Endothelial cell of umbilical vein (primary cell): ENCODE measurements at regions not wholly inside any gene's neighbourhood (a gene's known extent, or its start where the extent isn't known, plus 50 kb on each side); places are given as distances from the start of the nearest gene placed in this dataset.

ENCODE experiments used
- BruUV-seq: library from RNA; stranded (reverse); fragments of 400-500 nt; replicated peaks from 2 replicates; lab custom pipeline; 2021; lab: Mats Ljungman, UMichigan
- CTCF ChIA-PET: fragments of 300-600, 350-600 bp; sonication (Branson Sonifier 250); formaldehyde crosslinking; loops from one replicate; lab custom pipeline; 2021; ENCODE audit warnings: antibody characterized with exemption, inconsistent platforms; lab: Charles Lee
- POLR2A ChIA-PET: fragments of 300-600, 350-600 bp; sonication (Branson Sonifier 250); formaldehyde crosslinking; loops from one replicate; lab custom pipeline; 2021; ENCODE audit warnings: antibody characterized with exemption, inconsistent platforms; lab: Charles Lee
- DNase-seq: peaks from one replicate; pipeline ENCODE4 v3.0.0-alpha.2; 2011; ENCODE audit warnings: low read depth, low spot score
- FAIRE-seq: peaks from 2 replicates; lab custom pipeline; 2011; peaks lifted over from hg19 to GRCh38; lab: Jason Lieb, UNC
- H2AFZ ChIP-seq: 2 replicates; pipeline ENCODE4 v1.6.0; 2012; ENCODE audit warnings: low read depth, low read length, control low read depth, inconsistent platforms
- H3K27ac ChIP-seq: 2 replicates; pipeline ENCODE4 v1.5.1; 2011; ENCODE audit warnings: low read depth, mild to moderate bottlenecking, control low read depth, low read length, moderate library complexity; ENCODE audit not compliant: insufficient read depth
- H3K27me3 ChIP-seq, 2 experiments: 2 replicates each; pipeline versions ENCODE4 v1.6.0 to v1.6.1; 2011; ENCODE audit warnings: low read length in 2 of 2, mixed read lengths in 1 of 2; ENCODE audit not compliant: control insufficient read depth in 2 of 2, insufficient read depth in 2 of 2
- H3K36me3 ChIP-seq, 2 experiments: 2 replicates in 1 of 2; 3 replicates in 1 of 2; pipeline ENCODE4 v1.5.1; 2011; ENCODE audit warnings: low read length in 2 of 2, mild to moderate bottlenecking in 1 of 2, moderate library complexity in 1 of 2; ENCODE audit not compliant: control insufficient read depth in 2 of 2, insufficient read depth in 2 of 2; ENCODE audit errors: extremely low read depth in 1 of 2
- H3K4me1 ChIP-seq: 3 replicates; pipeline ENCODE4 v1.5.1; 2011; ENCODE audit warnings: mild to moderate bottlenecking, low read length; ENCODE audit not compliant: control insufficient read depth, insufficient read depth; ENCODE audit errors: extremely low read depth
- H3K4me2 ChIP-seq: 2 replicates; pipeline ENCODE4 v1.6.1; 2011; ENCODE audit warnings: low read length, control low read depth, mixed read lengths; ENCODE audit not compliant: insufficient read depth
- H3K4me3 ChIP-seq, 3 experiments: fragments of 200-600 bp in 1 of 3; sonication (generic), shearing (Covaris generic) in 1 of 3; replicated peaks in 1 of 3; 2 replicates each; pipeline ENCODE4 v1.5.1; 2011 to 2016; ENCODE audit warnings: control low read depth in 3 of 3, low read length in 3 of 3, mild to moderate bottlenecking in 2 of 3, inconsistent platforms in 1 of 3, low read depth in 1 of 3, moderate library complexity in 1 of 3; ENCODE audit not compliant: insufficient read depth in 1 of 3
- H3K79me2 ChIP-seq: 2 replicates; pipeline ENCODE4 v1.6.0; 2012; ENCODE audit warnings: low read length, inconsistent platforms; ENCODE audit not compliant: control insufficient read depth, insufficient read depth
- H3K9ac ChIP-seq: replicated peaks from 2 replicates; pipeline ENCODE3; 2011; ENCODE audit warnings: low read length, control low read depth; ENCODE audit not compliant: insufficient read depth; ENCODE audit errors: extremely low read depth
- H3K9me1 ChIP-seq: replicated peaks from 3 replicates; pipeline ENCODE4 v1.6.0; 2011; ENCODE audit warnings: mild to moderate bottlenecking, low read length; ENCODE audit not compliant: control insufficient read depth, insufficient read depth; ENCODE audit errors: extremely low read depth
- H3K9me3 ChIP-seq: replicated peaks from 2 replicates; pipeline ENCODE4 v1.5.1; 2012; ENCODE audit warnings: low read length, inconsistent platforms; ENCODE audit not compliant: control insufficient read depth, insufficient read depth
- H4K20me1 ChIP-seq: replicated peaks from 2 replicates; pipeline ENCODE3; 2011; ENCODE audit warnings: mild to moderate bottlenecking, low read length; ENCODE audit not compliant: control insufficient read depth, insufficient read depth; ENCODE audit errors: extremely low read depth
- EZH2 ChIP-seq: IDR thresholded peaks from 2 replicates; pipeline ENCODE4 v1.6.1; 2012; ENCODE audit warnings: borderline replicate concordance, low read depth, mild to moderate bottlenecking, moderate library complexity, low read length, inconsistent platforms; ENCODE audit not compliant: severe bottlenecking
- FOS ChIP-seq: IDR thresholded peaks from 2 replicates; pipeline ENCODE4 v1.6.1; 2011; ENCODE audit warnings: mild to moderate bottlenecking, low read length, moderate library complexity, borderline replicate concordance; ENCODE audit not compliant: insufficient read depth
- GATA2 ChIP-seq: IDR thresholded peaks from 2 replicates; pipeline ENCODE4 v1.7.0; 2011; ENCODE audit warnings: low read depth, mild to moderate bottlenecking, moderate library complexity, mixed read lengths, low read length; ENCODE audit not compliant: insufficient read length, insufficient read depth
- JUN ChIP-seq: IDR thresholded peaks from 2 replicates; pipeline ENCODE4 v1.6.1; 2011; ENCODE audit warnings: borderline replicate concordance, low read depth; ENCODE audit not compliant: insufficient read length, insufficient read depth
- MAX ChIP-seq: IDR thresholded peaks from 2 replicates; pipeline ENCODE4 v1.6.1; 2011; ENCODE audit not compliant: insufficient read depth, insufficient read length
- MYC ChIP-seq: IDR thresholded peaks from one replicate; pipeline ENCODE4 v1.6.1; 2011; ENCODE audit warnings: mild to moderate bottlenecking, low read depth, low read length
- POLR2A ChIP-seq: IDR thresholded peaks from 2 replicates; pipeline ENCODE4 v1.6.1; 2012; ENCODE audit warnings: low read depth, mild to moderate bottlenecking, control low read depth, low read length
- POLR2AphosphoS5 ChIP-seq: IDR thresholded peaks from 2 replicates; pipeline ENCODE4 v1.6.1; 2012; ENCODE audit warnings: low read depth, mild to moderate bottlenecking, control low read depth, low read length, moderate library complexity; ENCODE audit not compliant: insufficient read depth
- dilution Hi-C: fragments of 300-500 bp; cut with MboI; formaldehyde crosslinking; loops from one replicate; pipeline ENCODE4 v1.15.0; 2019; ENCODE audit warnings: low sequenced_read_pairs; ENCODE audit not compliant: extremely low pct_ligation_motif_present
- intact Hi-C: fragments of 100-400 bp; cut with micrococcal nuclease; formaldehyde crosslinking; loops from one replicate; pipeline ENCODE4 v1.10.0; 2022
- TF ChIP-seq, protein P1 (sequence below), 2 donors: IDR thresholded peaks; 1 replicate in 1 of 2; 2 replicates in 1 of 2; pipeline ENCODE4 v1.5.1; 2011; ENCODE audit warnings: low read length in 2 of 2, mild to moderate bottlenecking in 2 of 2, moderate library complexity in 2 of 2, control low read depth in 1 of 2, inconsistent platforms in 1 of 2, low read depth in 1 of 2; ENCODE audit not compliant: insufficient read depth in 1 of 2; ENCODE audit errors: extremely low read depth in 1 of 2

DNA sequence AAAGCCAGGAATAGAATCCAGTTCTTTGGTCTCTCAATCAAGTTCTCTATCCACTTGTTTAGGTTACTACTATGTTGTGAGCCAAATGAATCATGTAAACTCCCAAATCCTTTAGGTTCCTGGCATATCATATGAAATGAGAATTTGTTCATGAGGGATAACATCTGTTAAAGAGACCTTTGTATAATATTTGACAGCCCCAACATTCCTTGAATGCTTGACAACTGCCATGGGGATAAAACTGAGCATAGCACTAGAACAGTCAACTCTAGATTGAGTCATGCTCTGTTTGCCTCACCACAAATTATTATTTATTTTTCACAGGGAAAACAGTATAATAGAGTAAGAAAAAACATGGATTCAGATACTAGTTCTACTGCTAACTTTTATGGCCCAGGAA, 93.3 kb downstream of the NAA11 start:
- no peak overlapping the region for H2AFZ ChIP-seq
- CTCF ChIA-PET: no interaction called here
- no peaks in the 10 kb centered on the region for H3K4me1 ChIP-seq
- no peaks in the 10 kb centered on the region for H3K9me1 ChIP-seq
- no peak for TF ChIP-seq GATA2
- TF ChIP-seq POLR2A: no peak
- TF ChIP-seq JUN: no peak
- TF ChIP-seq FOS: no peak
- no peak for TF ChIP-seq POLR2AphosphoS5
- TF ChIP-seq EZH2: no peak
- TF ChIP-seq MAX: no peak
- TF ChIP-seq, protein P1, sequence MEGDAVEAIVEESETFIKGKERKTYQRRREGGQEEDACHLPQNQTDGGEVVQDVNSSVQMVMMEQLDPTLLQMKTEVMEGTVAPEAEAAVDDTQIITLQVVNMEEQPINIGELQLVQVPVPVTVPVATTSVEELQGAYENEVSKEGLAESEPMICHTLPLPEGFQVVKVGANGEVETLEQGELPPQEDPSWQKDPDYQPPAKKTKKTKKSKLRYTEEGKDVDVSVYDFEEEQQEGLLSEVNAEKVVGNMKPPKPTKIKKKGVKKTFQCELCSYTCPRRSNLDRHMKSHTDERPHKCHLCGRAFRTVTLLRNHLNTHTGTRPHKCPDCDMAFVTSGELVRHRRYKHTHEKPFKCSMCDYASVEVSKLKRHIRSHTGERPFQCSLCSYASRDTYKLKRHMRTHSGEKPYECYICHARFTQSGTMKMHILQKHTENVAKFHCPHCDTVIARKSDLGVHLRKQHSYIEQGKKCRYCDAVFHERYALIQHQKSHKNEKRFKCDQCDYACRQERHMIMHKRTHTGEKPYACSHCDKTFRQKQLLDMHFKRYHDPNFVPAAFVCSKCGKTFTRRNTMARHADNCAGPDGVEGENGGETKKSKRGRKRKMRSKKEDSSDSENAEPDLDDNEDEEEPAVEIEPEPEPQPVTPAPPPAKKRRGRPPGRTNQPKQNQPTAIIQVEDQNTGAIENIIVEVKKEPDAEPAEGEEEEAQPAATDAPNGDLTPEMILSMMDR (IDR thresholded peaks at IDR 0.05; ENCODE audit: extremely low read depth in 1 of 2, insufficient read depth in 1 of 2, low read depth in 1 of 2, low read length in 2 of 2): no peak
- TF ChIP-seq MYC: no peak
- no TSS peak for BruUV-seq
- H3K79me2 ChIP-seq: no peaks in the 10 kb centered on the region
- dilution Hi-C loops (no loop called here), intact Hi-C loops (no loop called here)
- H3K4me2 ChIP-seq: no peak overlapping the region
- no peaks in the 10 kb centered on the region for H4K20me1 ChIP-seq
- H3K36me3 ChIP-seq: no peaks in the 10 kb centered on the region
- H3K9ac ChIP-seq: no peak overlapping the region
- POLR2A ChIA-PET: no interaction called here
- no peak overlapping the region for H3K27ac ChIP-seq
- no peaks in the 10 kb centered on the region for H3K9me3 ChIP-seq
- no peak overlapping the region for H3K4me3 ChIP-seq
- H3K27me3 ChIP-seq: no peaks in the 10 kb centered on the region
- no peak for FAIRE-seq
- no peak for DNase-seq
